H1 (cell line): ENCODE measurements at regions not wholly inside any gene's neighbourhood (a gene's known extent, or its start where the extent isn't known, plus 50 kb on each side); places are given as distances from the start of the nearest gene placed in this dataset.

Source experiments
- CBX5 ChIP-seq: fragments of 300-800, 300-1000 bp; sonication (generic); IDR thresholded peaks from 2 replicates; pipeline ENCODE4 v1.7.1; 2016; ENCODE audit warnings: antibody characterized with exemption, low read length, low read depth
- CEBPB ChIP-seq: IDR thresholded peaks from 2 replicates; pipeline ENCODE4 v1.6.1; 2012; ENCODE audit warnings: low read depth, low read length
- SIN3A ChIP-seq, 2 experiments: IDR thresholded peaks in 1 of 2; conservative IDR thresholded peaks in 1 of 2; 2 replicates each; pipeline ENCODE4 v1.6.1; 2011 to 2012; ENCODE audit warnings: low read length in 2 of 2, improper control_type of control experiment in 1 of 2, low read depth in 1 of 2, mild to moderate bottlenecking in 1 of 2
- SIX5 ChIP-seq: IDR thresholded peaks from 2 replicates; pipeline ENCODE4 v1.6.1; 2011; ENCODE audit warnings: mild to moderate bottlenecking, low read depth, low read length
- SUZ12 ChIP-seq: fragments of 200-600 bp; sonication (generic); IDR thresholded peaks from 2 replicates; pipeline ENCODE4 v1.6.1; 2012; ENCODE audit warnings: mild to moderate bottlenecking, inconsistent platforms, low read length, moderate library complexity, mixed read lengths
- TAF7 ChIP-seq: optimal IDR thresholded peaks from 2 replicates; pipeline ENCODE3; 2011; ENCODE audit warnings: low read depth, mild to moderate bottlenecking, inconsistent platforms, low read length, moderate library complexity, borderline replicate concordance
- TEAD4 ChIP-seq: IDR thresholded peaks from 2 replicates; pipeline ENCODE4 v1.6.1; 2012; ENCODE audit warnings: low read depth, low read length, inconsistent platforms, mixed read lengths

GRCh38 chr14:98840511-98840910 is 431.5 kb downstream of the BCL11B start (continued):
- TF ChIP-seq TEAD4, result no peak
- no peak for TF ChIP-seq SIN3A (conservative IDR thresholded peaks at IDR 0.05 in 1 of 2, IDR thresholded peaks at IDR 0.05 in 1 of 2; ENCODE audit: low read depth in 1 of 2, low read length in 2 of 2)
- TF ChIP-seq CBX5, result no peak
- no peak for TF ChIP-seq TAF7
- no peak for TF ChIP-seq CEBPB
- TF ChIP-seq SUZ12, result no peak
- TF ChIP-seq SIX5, result no peak
